K562 (cell line): ENCODE measurements at regions not wholly inside any gene's neighbourhood (a gene's known extent, or its start where the extent isn't known, plus 50 kb on each side); places are given as distances from the start of the nearest gene placed in this dataset.
"Not testable (repeated sequence)": the region's sequence is repeated elsewhere in the genome, so short reads cannot be mapped to it uniquely, and the experiment has no call there.

Experiments used
- ATAC-seq: fragments of 200-7000 bp; cut with Tn5 transposase; 3 replicates; pipeline ENCODE4 v1.9.1; 2020; ENCODE audit warnings: moderate library complexity
- BruUV-seq: library from RNA; stranded (reverse); fragments of 400-500 nt; replicated peaks from 2 replicates; lab custom pipeline; 2021; lab: Mats Ljungman, UMichigan
- CTCF ChIA-PET: fragments of 300-600 bp; formaldehyde crosslinking; extraction: SDS; loops from one replicate; lab custom pipeline; 2021; ENCODE audit warnings: low intra/inter-chr PET ratio; lab: Yijun Ruan, JAX
- POLR2A ChIA-PET: fragments of 300-600, 350-650 bp; sonication (Branson Sonifier 250); formaldehyde crosslinking; extraction: SDS; loops from one replicate; lab custom pipeline; 2021; ENCODE audit warnings: antibody characterized with exemption, inconsistent platforms; lab: Yijun Ruan, JAX
- DNase-seq, 4 experiments: peaks; one replicate each; pipeline versions ENCODE4 v3.0.0 to v3.0.0-alpha.2; 2011 to 2018; ENCODE audit warnings: low spot score in 3 of 4, mixed read lengths in 3 of 4; ENCODE audit errors: extremely low read depth in 1 of 4
- FAIRE-seq: peaks from 2 replicates; lab custom pipeline; 2011; peaks lifted over from hg19 to GRCh38; lab: Jason Lieb, UNC
- H2AFZ ChIP-seq: 2 replicates; pipeline ENCODE4 v1.6.0; 2011; ENCODE audit warnings: low read depth, low read length, control low read depth, inconsistent platforms
- H3K27ac ChIP-seq: fragments of 200-600 bp; 3 replicates; pipeline ENCODE4 v1.8.0; 2011; ENCODE audit warnings: low read depth, mild to moderate bottlenecking, control low read depth, inconsistent platforms, low read length, moderate library complexity, mixed read lengths; ENCODE audit errors: extremely low read depth
- H3K27me3 ChIP-seq, 2 experiments: fragments of 300-600 bp in 1 of 2; 2 replicates in 1 of 2; 3 replicates in 1 of 2; pipeline versions ENCODE4 v1.6.0 to v1.8.0; 2011; ENCODE audit warnings: inconsistent platforms in 2 of 2, low read length in 2 of 2, mild to moderate bottlenecking in 1 of 2, mixed read lengths in 1 of 2, moderate library complexity in 1 of 2; ENCODE audit not compliant: control insufficient read depth in 2 of 2, insufficient read depth in 2 of 2
- H3K36me3 ChIP-seq: fragments of 300-600 bp; 3 replicates; pipeline ENCODE4 v1.8.0; 2011; ENCODE audit warnings: mild to moderate bottlenecking, low read length, inconsistent platforms; ENCODE audit not compliant: control insufficient read depth, insufficient read depth
- H3K4me1 ChIP-seq, 2 experiments: fragments of 200-600 bp in 1 of 2; replicated peaks in 1 of 2; 2 replicates in 1 of 2; 3 replicates in 1 of 2; pipeline versions ENCODE4 v1.5.1 to v1.8.0; 2011; ENCODE audit warnings: inconsistent platforms in 2 of 2, low read length in 2 of 2, mild to moderate bottlenecking in 1 of 2, mixed read lengths in 1 of 2, moderate library complexity in 1 of 2; ENCODE audit not compliant: control insufficient read depth in 2 of 2, insufficient read depth in 2 of 2
- H3K4me2 ChIP-seq: 2 replicates; pipeline ENCODE4 v1.6.1; 2011; ENCODE audit warnings: low read length, control low read depth, inconsistent platforms, mixed read lengths; ENCODE audit not compliant: insufficient read depth
- H3K4me3 ChIP-seq: fragments of 200-600 bp; sonication (generic), shearing (Covaris generic); 2 replicates; pipeline ENCODE4 v1.5.1; 2016; ENCODE audit warnings: control low read depth, inconsistent platforms
- H3K79me2 ChIP-seq: fragments of 200-600 bp; 3 replicates; pipeline ENCODE4 v1.8.0; 2011; ENCODE audit warnings: low read length, inconsistent platforms; ENCODE audit not compliant: control insufficient read depth, insufficient read depth
- H3K9ac ChIP-seq, 2 experiments: 2 replicates each; pipeline versions ENCODE4 v1.6.0 to v1.6.1; 2011; ENCODE audit warnings: low read depth in 2 of 2, low read length in 2 of 2, control low read depth in 1 of 2, inconsistent platforms in 1 of 2, mild to moderate bottlenecking in 1 of 2, mixed read lengths in 1 of 2; ENCODE audit not compliant: insufficient read depth in 1 of 2
- H3K9me1 ChIP-seq: one replicate; pipeline ENCODE4 v1.6.0; 2011; ENCODE audit warnings: inconsistent platforms, mild to moderate bottlenecking, low read length, moderate library complexity; ENCODE audit not compliant: control insufficient read depth, insufficient read depth
- H3K9me3 ChIP-seq: replicated peaks from 2 replicates; pipeline ENCODE4 v1.5.1; 2011; ENCODE audit warnings: low read depth, low read length, inconsistent platforms; ENCODE audit not compliant: control insufficient read depth, insufficient read depth
- H4K20me1 ChIP-seq: replicated peaks from 2 replicates; pipeline ENCODE4 v1.6.1; 2011; ENCODE audit warnings: low read length, inconsistent platforms, mixed read lengths; ENCODE audit not compliant: control insufficient read depth, insufficient read depth
- ESRRB ChIP-seq: fragments of 250-450 bp; sonication (Bioruptor Pico); IDR thresholded peaks from 2 replicates; pipeline ENCODE4 v1.5.0; 2020; ENCODE audit warnings: mild to moderate bottlenecking, moderate library complexity, borderline replicate concordance
- NFATC3 ChIP-seq: fragments of 450-650 bp; IDR thresholded peaks from 2 replicates; pipeline ENCODE4 v1.6.1; 2017; ENCODE audit warnings: mild to moderate bottlenecking
- POLR2H ChIP-seq: IDR thresholded peaks from 2 replicates; pipeline ENCODE4 v1.6.1; 2016; ENCODE audit warnings: missing genetic modification characterization, low read depth, mild to moderate bottlenecking, control low read depth, missing compliant biosample characterization, moderate library complexity
- POLR3A ChIP-seq: IDR thresholded peaks from 2 replicates; pipeline ENCODE4 v1.6.1; 2011; ENCODE audit warnings: borderline replicate concordance, mild to moderate bottlenecking, moderate library complexity; ENCODE audit not compliant: insufficient read length, insufficient read depth; ENCODE audit errors: extremely low read depth
- TBP ChIP-seq: optimal IDR thresholded peaks from 2 replicates; pipeline ENCODE3; 2011; ENCODE audit warnings: low read depth, low read length, improper control_type of control experiment
- WGBS: fragments of 100-300 bp; shearing (Covaris generic); methylation state at CpG from one replicate; pipeline ENCODE4 v1.1.6; 2016; ENCODE audit warnings: low coverage, mixed read lengths; ENCODE audit not compliant: insufficient coverage; ENCODE audit errors: missing lambda C conversion rate; 5-methylcytosine and 5-hydroxymethylcytosine counted together
- in situ Hi-C: fragments of 300-500 bp; cut with MboI; formaldehyde crosslinking; loops from 4 replicates; pipeline ENCODE4 v1.15.0; 2018; ENCODE audit warnings: inconsistent platforms, mixed read lengths
- intact Hi-C: fragments of 100-400 bp; cut with micrococcal nuclease; formaldehyde crosslinking; loops from 2 replicates; pipeline ENCODE4 v1.14.2; 2022
- TF ChIP-seq, protein P1 (sequence below): fragments of 250-450 bp; sonication (Bioruptor Pico); IDR thresholded peaks from 2 replicates; pipeline ENCODE4 v1.5.0; 2021

DNA sequence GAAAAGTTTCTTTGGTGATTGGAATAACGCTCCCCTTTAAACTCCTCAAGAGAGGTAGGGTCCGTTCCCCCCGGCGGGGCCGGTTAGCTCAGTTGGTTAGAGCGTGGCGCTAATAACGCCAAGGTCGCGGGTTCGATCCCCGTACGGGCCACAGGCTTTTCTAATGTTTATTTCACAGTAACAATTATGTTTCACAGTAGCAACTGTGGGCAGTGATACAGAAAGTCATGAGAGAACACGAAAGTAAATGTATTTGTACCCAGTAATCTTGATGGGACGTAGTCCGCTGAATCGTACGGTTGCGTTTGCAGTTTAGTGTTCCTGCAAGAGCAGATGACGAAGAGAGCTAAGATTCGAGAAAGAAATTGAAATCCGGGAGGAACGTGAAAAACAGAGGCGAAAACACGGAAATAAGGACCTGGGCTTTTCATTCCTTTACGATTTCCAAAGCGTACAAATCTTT, 505.5 kb downstream of the PRIM2 start:
- H4K20me1 ChIP-seq: no peaks in the 10 kb centered on the region
- no peaks in the 10 kb centered on the region for H3K9me1 ChIP-seq
- TF ChIP-seq POLR3A (peak; percentile 61), ESRRB (CRISPR knock-in tag) (no peak), TBP (peak; percentile 82), POLR2H (tag) (0 out of 2 replicates have a peak, but pooled peaks have one; percentile 26), NFATC3 (no peak)
- TF ChIP-seq, protein P1, sequence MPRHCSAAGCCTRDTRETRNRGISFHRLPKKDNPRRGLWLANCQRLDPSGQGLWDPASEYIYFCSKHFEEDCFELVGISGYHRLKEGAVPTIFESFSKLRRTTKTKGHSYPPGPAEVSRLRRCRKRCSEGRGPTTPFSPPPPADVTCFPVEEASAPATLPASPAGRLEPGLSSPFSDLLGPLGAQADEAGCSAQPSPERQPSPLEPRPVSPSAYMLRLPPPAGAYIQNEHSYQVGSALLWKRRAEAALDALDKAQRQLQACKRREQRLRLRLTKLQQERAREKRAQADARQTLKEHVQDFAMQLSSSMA (CRISPR knock-in tag): no peak
- DNase-seq (peak in 1 of 4 experiments; percentile 14), FAIRE-seq (no peak), ATAC-seq (no peak)
- H3K4me1 ChIP-seq: no peaks in the 10 kb centered on the region
- CTCF ChIA-PET: no interaction called here
- in situ Hi-C loops: no loop called here
- H3K27me3 ChIP-seq: 0 out of 5 replicates have a peak, but pooled peaks cover 0 to 3% of the 10 kb centered on the region in 2 experiments
- H3K4me3 ChIP-seq: no peak overlapping the region
- no peaks in the 10 kb centered on the region for H3K79me2 ChIP-seq
- H2AFZ ChIP-seq: no peak overlapping the region
- H3K9ac ChIP-seq: no peak overlapping the region
- H3K36me3 ChIP-seq: no peaks in the 10 kb centered on the region
- POLR2A ChIA-PET: no interaction called here
- BruUV-seq: TSS peak; percentile 100
- no peak overlapping the region for H3K4me2 ChIP-seq
- no peaks in the 10 kb centered on the region for H3K9me3 ChIP-seq
- 11% methylated on average over 27 of the region's 27 CpGs for WGBS
- H3K27ac ChIP-seq: no peak overlapping the region
- intact Hi-C loops: no loop called here

DNA sequence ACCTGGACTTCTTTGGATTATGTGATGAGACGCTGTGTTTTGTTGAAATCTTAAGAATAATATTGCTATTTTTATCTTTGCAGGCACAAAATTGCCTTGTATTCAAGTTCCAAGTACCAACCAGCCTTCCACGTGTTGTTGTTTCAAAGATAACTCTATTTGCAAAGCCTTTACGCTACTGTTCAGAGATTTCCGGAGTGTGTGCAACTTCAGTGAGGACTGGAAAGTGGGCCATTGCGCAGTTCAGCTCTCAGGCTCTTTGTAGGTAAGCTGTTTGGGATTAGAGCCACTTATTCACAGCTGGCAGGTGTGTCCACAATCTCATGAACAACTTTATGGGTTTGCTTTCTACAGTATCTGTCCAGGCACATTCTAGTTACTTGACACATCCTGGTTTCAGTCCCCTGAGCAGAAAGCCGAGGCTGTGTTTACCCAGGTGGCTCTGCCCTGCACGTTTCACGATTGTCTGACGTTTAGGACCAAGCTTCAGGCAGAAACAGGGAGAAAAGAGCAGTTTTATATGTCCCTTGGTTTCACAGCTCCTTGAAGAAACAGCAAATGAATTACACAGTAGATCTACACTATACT, 520.3 kb downstream of the PRIM2 start:
- H3K27me3 ChIP-seq, ATAC-seq, H2AFZ ChIP-seq, BruUV-seq, H3K79me2 ChIP-seq, H3K4me3 ChIP-seq, H3K27ac ChIP-seq, FAIRE-seq, H3K4me2 ChIP-seq, H3K9me3 ChIP-seq, DNase-seq, H3K9me1 ChIP-seq, POLR2A ChIA-PET, H3K36me3 ChIP-seq, in situ Hi-C loops, CTCF ChIA-PET, H3K4me1 ChIP-seq, H3K9ac ChIP-seq, H4K20me1 ChIP-seq, intact Hi-C loops: not testable (repeated sequence)
- WGBS: 0% methylated on average over 7 of the region's 9 CpGs

DNA sequence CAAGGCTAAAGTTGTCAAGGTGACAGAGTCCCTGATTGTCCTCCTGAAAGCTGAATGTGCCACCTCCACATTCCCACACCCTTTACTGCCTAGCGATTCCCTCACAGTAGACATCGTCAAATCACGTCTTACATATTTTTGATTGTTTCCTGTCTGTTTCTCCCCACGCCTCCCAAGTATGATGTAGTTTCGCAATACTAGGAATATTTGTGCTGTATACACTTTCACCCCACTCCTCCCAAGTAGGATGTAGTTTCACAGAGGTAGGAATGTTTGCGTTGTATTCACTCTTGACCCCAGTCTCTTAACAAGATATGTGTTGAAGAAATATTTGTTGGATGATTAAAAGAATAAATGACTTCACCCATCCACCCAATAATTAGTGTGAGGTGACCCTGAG, 524.1 kb downstream of the PRIM2 start:
- CTCF ChIA-PET, H3K36me3 ChIP-seq, H2AFZ ChIP-seq, POLR2A ChIA-PET, intact Hi-C loops, H3K27ac ChIP-seq, H3K9me1 ChIP-seq, H3K27me3 ChIP-seq, H3K79me2 ChIP-seq, DNase-seq, in situ Hi-C loops, H3K9me3 ChIP-seq, FAIRE-seq, H3K4me1 ChIP-seq, BruUV-seq, H3K9ac ChIP-seq, H3K4me3 ChIP-seq, ATAC-seq, H4K20me1 ChIP-seq: not testable (repeated sequence)
- 0% methylated on average over 6 of the region's 6 CpGs for WGBS
- H3K4me2 ChIP-seq: 0 out of 2 replicates have a peak overlapping the region, but pooled peaks have one; percentile 18
